H9 (cell line): ENCODE measurements at regions not wholly inside any gene's neighbourhood (a gene's known extent, or its start where the extent isn't known, plus 50 kb on each side); places are given as distances from the start of the nearest gene placed in this dataset.

ENCODE experiments used
- DNase-seq: peaks from one replicate; pipeline ENCODE4 v3.0.0-alpha.2; 2017
- H2AFZ ChIP-seq: one replicate; pipeline ENCODE4 v1.6.1; 2013; ENCODE audit warnings: mild to moderate bottlenecking, low read length, control low read depth, moderate library complexity
- H2AK5ac ChIP-seq: 2 replicates; pipeline ENCODE4 v1.6.1; 2013; ENCODE audit warnings: low read length, control low read depth, mixed read lengths; ENCODE audit not compliant: insufficient read length
- H2BK120ac ChIP-seq: one replicate; pipeline ENCODE4 v1.6.1; 2013; ENCODE audit warnings: low read depth, mild to moderate bottlenecking, low read length, control low read depth, inconsistent platforms; ENCODE audit not compliant: poor library complexity, severe bottlenecking
- H2BK12ac ChIP-seq: 2 replicates; pipeline ENCODE4 v1.6.1; 2013; ENCODE audit warnings: low read length, control low read depth, mixed read lengths, low read depth; ENCODE audit not compliant: insufficient read length
- H2BK15ac ChIP-seq: 2 replicates; pipeline ENCODE4 v1.6.1; 2013; ENCODE audit warnings: low read depth, low read length, control low read depth
- H2BK20ac ChIP-seq: one replicate; pipeline ENCODE4 v1.6.1; 2013; ENCODE audit warnings: low read depth, mild to moderate bottlenecking, low read length, control low read depth, inconsistent platforms; ENCODE audit not compliant: poor library complexity, severe bottlenecking
- H2BK5ac ChIP-seq: 2 replicates; pipeline ENCODE4 v1.6.1; 2013; ENCODE audit warnings: low read length, control low read depth, mixed read lengths; ENCODE audit not compliant: insufficient read length
- H3K14ac ChIP-seq: 2 replicates; pipeline ENCODE4 v1.6.1; 2013; ENCODE audit warnings: low read length, control low read depth; ENCODE audit not compliant: insufficient read depth
- H3K18ac ChIP-seq: 2 replicates; pipeline ENCODE4 v1.6.1; 2013; ENCODE audit warnings: low read depth, mild to moderate bottlenecking, mixed read lengths, low read length, control low read depth; ENCODE audit not compliant: insufficient read length
- H3K23ac ChIP-seq: 2 replicates; pipeline ENCODE4 v1.6.1; 2013; ENCODE audit warnings: low read length, control low read depth, mixed read lengths, low read depth; ENCODE audit not compliant: insufficient read length
- H3K23me2 ChIP-seq: 2 replicates; pipeline ENCODE4 v1.6.1; 2013; ENCODE audit warnings: low read depth, mild to moderate bottlenecking, mixed read lengths, low read length, control low read depth; ENCODE audit not compliant: insufficient read length, poor library complexity, severe bottlenecking
- H3K27ac ChIP-seq: 2 replicates; pipeline ENCODE4 v1.5.1; 2013; ENCODE audit warnings: low read length, control low read depth, mixed read lengths, low read depth; ENCODE audit not compliant: insufficient read length
- H3K27me3 ChIP-seq: 2 replicates; pipeline ENCODE4 v1.6.1; 2013; ENCODE audit warnings: low read length, control low read depth, inconsistent platforms; ENCODE audit not compliant: insufficient read depth
- H3K4ac ChIP-seq: 2 replicates; pipeline ENCODE4 v1.6.1; 2013; ENCODE audit warnings: low read depth, mild to moderate bottlenecking, control low read depth, inconsistent platforms, low read length, moderate library complexity
- H3K4me1 ChIP-seq: 2 replicates; pipeline ENCODE4 v1.6.1; 2013; ENCODE audit warnings: low read length, control low read depth, inconsistent platforms; ENCODE audit not compliant: insufficient read depth
- H3K4me2 ChIP-seq: 2 replicates; pipeline ENCODE4 v1.6.1; 2013; ENCODE audit warnings: low read length, control low read depth, mixed read lengths; ENCODE audit not compliant: insufficient read length, insufficient read depth
- H3K56ac ChIP-seq: 2 replicates; pipeline ENCODE4 v1.6.1; 2013; ENCODE audit warnings: low read depth, mild to moderate bottlenecking, mixed read lengths, low read length, control low read depth; ENCODE audit not compliant: insufficient read length
- H3K79me1 ChIP-seq: 2 replicates; pipeline ENCODE4 v1.6.1; 2013; ENCODE audit warnings: low read depth, mild to moderate bottlenecking, moderate library complexity, low read length, control low read depth, inconsistent platforms; ENCODE audit not compliant: insufficient read depth, poor library complexity, severe bottlenecking
- H3K79me2 ChIP-seq: 2 replicates; pipeline ENCODE4 v1.6.1; 2013; ENCODE audit warnings: low read length, control low read depth, inconsistent platforms; ENCODE audit not compliant: insufficient read depth
- H3K9ac ChIP-seq: 2 replicates; pipeline ENCODE4 v1.6.1; 2013; ENCODE audit warnings: low read length, control low read depth, mixed read lengths; ENCODE audit not compliant: insufficient read length; ENCODE audit errors: extremely low read depth
- H3K9me3 ChIP-seq: one replicate; pipeline ENCODE4 v1.6.1; 2013; ENCODE audit warnings: low read depth, low read length, inconsistent platforms; ENCODE audit not compliant: control insufficient read depth
- H3T11ph ChIP-seq: one replicate; pipeline ENCODE4 v1.6.1; 2013; ENCODE audit warnings: mild to moderate bottlenecking, low read length, control low read depth, inconsistent platforms
- H4K20me1 ChIP-seq: one replicate; pipeline ENCODE4 v1.6.1; 2013; ENCODE audit not compliant: control insufficient read depth, insufficient read length, insufficient read depth
- H4K5ac ChIP-seq: 2 replicates; pipeline ENCODE4 v1.6.1; 2013; ENCODE audit warnings: low read depth, mild to moderate bottlenecking, mixed read lengths, low read length, control low read depth; ENCODE audit not compliant: insufficient read length
- H4K8ac ChIP-seq: replicated peaks from 2 replicates; pipeline ENCODE4 v1.6.1; 2013; ENCODE audit warnings: low read length, control low read depth, mixed read lengths, low read depth; ENCODE audit not compliant: insufficient read length
- H4K91ac ChIP-seq: 2 replicates; pipeline ENCODE4 v1.6.1; 2013; ENCODE audit warnings: low read depth, mild to moderate bottlenecking, moderate library complexity, mixed read lengths, low read length, control low read depth; ENCODE audit not compliant: insufficient read length
- H3K27ac Mint-ChIP-seq, 3 experiments: 2 replicates in 2 of 3; 3 replicates in 1 of 3; pipeline ENCODE4 v1.8.0; 2020 to 2021; ENCODE audit warnings: mixed read lengths in 3 of 3, mild to moderate bottlenecking in 1 of 3, moderate library complexity in 1 of 3
- H3K27me3 Mint-ChIP-seq: 2 replicates; pipeline ENCODE4 v1.8.0; 2021; ENCODE audit warnings: low read depth, mild to moderate bottlenecking, moderate library complexity, mixed read lengths
- H3K36me3 Mint-ChIP-seq, 3 experiments: 2 replicates in 2 of 3; 3 replicates in 1 of 3; pipeline ENCODE4 v1.8.0; 2020 to 2021; ENCODE audit warnings: low read depth in 3 of 3, mixed read lengths in 3 of 3; ENCODE audit not compliant: insufficient read depth in 1 of 3
- H3K4me1 Mint-ChIP-seq, 2 experiments: 2 replicates each; pipeline ENCODE4 v1.8.0; 2020; ENCODE audit warnings: mixed read lengths in 2 of 2
- H3K4me3 Mint-ChIP-seq, 2 experiments: 2 replicates in 1 of 2; 3 replicates in 1 of 2; pipeline ENCODE4 v1.8.0; 2020 to 2021; ENCODE audit warnings: mild to moderate bottlenecking in 2 of 2, mixed read lengths in 2 of 2, moderate library complexity in 1 of 2
- H3K9me3 Mint-ChIP-seq, 2 experiments: 2 replicates in 1 of 2; 3 replicates in 1 of 2; pipeline ENCODE4 v1.8.0; 2020; ENCODE audit warnings: mild to moderate bottlenecking in 2 of 2, mixed read lengths in 2 of 2, moderate library complexity in 1 of 2
- CTCF ChIP-seq: fragments of 200-600 bp; sonication (generic); conservative IDR thresholded peaks from 3 replicates; pipeline ENCODE4 v1.8.0; 2021; ENCODE audit warnings: antibody characterized with exemption, mild to moderate bottlenecking
- WGBS: extraction: QIAGEN DNeasy Blood & Tissue Kit; methylation state at CpG from one replicate; pipeline ENCODE4 v1.1.7; 2013; ENCODE audit warnings: missing lambda C conversion rate, low lambda C conversion rate, mixed read lengths; ENCODE audit not compliant: insufficient read length; ENCODE audit errors: extremely low coverage; 5-methylcytosine and 5-hydroxymethylcytosine counted together

- no peaks in the 10 kb centered on the region for H3K9me3 ChIP-seq
- no peak overlapping the region for H3K27ac ChIP-seq
- H4K20me1 ChIP-seq: no peaks in the 10 kb centered on the region
- H3K4me1 ChIP-seq: no peaks in the 10 kb centered on the region
- H3K14ac ChIP-seq: no peak overlapping the region
- H3K4me1 Mint-ChIP-seq: peaks cover 0 to 3% of the 10 kb centered on the region in 2 experiments; a peak in 1 of 4 replicates
- no peak overlapping the region for H2AFZ ChIP-seq
- no peaks in the 10 kb centered on the region for H3K36me3 Mint-ChIP-seq
- H2BK15ac ChIP-seq: no peak overlapping the region
- H4K5ac ChIP-seq: no peak overlapping the region
- no peak overlapping the region for H3K4ac ChIP-seq
- H4K8ac ChIP-seq: no peak overlapping the region
- H2BK5ac ChIP-seq: no peak overlapping the region
- H3K79me1 ChIP-seq: no peaks in the 10 kb centered on the region
- H3K27me3 Mint-ChIP-seq: peaks cover 20% of the 10 kb centered on the region
- H2BK120ac ChIP-seq: no peak overlapping the region
- no peak overlapping the region for H3K9ac ChIP-seq
- H3K4me3 Mint-ChIP-seq: no peak overlapping the region
- no peak for TF ChIP-seq CTCF
- H3K4me2 ChIP-seq: no peak overlapping the region
- no peaks in the 10 kb centered on the region for H3K23me2 ChIP-seq
- H3T11ph ChIP-seq: no peak overlapping the region
- H4K91ac ChIP-seq: no peak overlapping the region
- no peak overlapping the region for H3K27ac Mint-ChIP-seq
- no peaks in the 10 kb centered on the region for H3K79me2 ChIP-seq
- H3K18ac ChIP-seq: no peak overlapping the region
- H2BK20ac ChIP-seq: no peak overlapping the region
- WGBS: no CpG with 5 or more reads among the region's 3 CpGs
- H3K9me3 Mint-ChIP-seq: no peaks in the 10 kb centered on the region
- no peak overlapping the region for H2AK5ac ChIP-seq
- no peak overlapping the region for H3K23ac ChIP-seq
- no peak for DNase-seq
- no peaks in the 10 kb centered on the region for H3K27me3 ChIP-seq
- no peak overlapping the region for H2BK12ac ChIP-seq
- no peak overlapping the region for H3K56ac ChIP-seq
Measured at GRCh38 chr10:117617086-117617485, 74.5 kb downstream of the EMX2 start.
